T-helper 1 cell treated with Interleukin-12 subunit alpha and Interleukin-12 subunit beta and Interleukin-4 antibody, amounts not matched to agents 30 ng/mL and 1 ng/mL, for 36 hours (primary cell): ENCODE measurements at regions not wholly inside any gene's neighbourhood (a gene's known extent, or its start where the extent isn't known, plus 50 kb on each side); places are given as distances from the start of the nearest gene placed in this dataset.

Experiments used
- intact Hi-C: fragments of 100-400 bp; cut with micrococcal nuclease; formaldehyde crosslinking; loops from one replicate; pipeline ENCODE4 v1.15.1; 2024

GRCh38 chr1:39085174-39085573 lies 59.0 kb downstream of the NDUFS5 start:
- intact Hi-C loops = no loop called here

DNA sequence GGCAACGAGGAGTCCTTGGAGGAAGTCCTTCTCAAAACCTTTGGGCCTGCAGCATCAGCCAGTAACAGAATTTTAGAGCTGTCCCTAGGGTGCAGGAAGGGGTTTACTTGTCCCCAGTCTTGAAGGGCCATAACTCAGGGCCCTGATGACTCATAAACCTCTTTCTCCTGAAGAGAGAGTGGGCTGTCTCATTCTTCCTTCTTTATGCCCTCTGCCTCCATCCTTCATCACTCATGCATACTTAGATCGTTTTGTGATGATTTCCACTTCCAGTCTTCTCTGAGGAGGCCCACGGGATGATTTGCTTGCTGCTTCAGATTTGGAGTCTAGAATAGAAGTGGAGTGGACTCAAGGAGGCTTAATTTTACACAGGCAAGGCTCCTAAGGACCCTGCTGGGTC lies 60.2 kb downstream of the NDUFS5 start:
- intact Hi-C loops = no loop called here

DNA sequence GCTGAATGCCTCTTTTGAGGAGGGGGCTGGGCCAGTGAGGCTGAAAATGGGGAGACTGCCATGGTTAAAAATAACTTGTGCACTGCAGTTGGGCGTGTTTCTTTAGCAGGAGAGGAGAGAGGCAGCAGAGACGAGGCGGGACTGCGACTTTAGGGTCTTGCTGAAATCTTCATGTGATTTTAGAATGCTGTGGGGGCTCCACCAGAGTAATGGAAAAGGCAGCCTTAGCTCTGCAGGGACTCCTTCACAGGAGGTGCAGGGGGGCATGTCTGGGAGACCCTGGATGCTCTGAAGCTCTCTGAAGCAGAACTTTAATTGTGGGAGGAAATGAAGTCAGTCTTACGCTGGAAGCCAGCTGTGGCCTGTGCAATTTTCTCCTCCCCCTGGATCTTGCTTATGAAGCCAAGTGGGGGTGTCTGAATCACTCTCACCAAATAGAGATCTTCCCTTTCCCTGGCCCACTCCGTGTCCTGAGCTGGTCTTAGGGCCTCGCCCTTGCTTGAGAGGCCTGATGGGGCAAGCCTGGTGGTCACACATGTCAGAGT lies 60.8 kb downstream of the NDUFS5 start:
- intact Hi-C loops = no loop called here

- intact Hi-C loops = no loop called here
Observed at GRCh38 chr1:39087435-39087834, 61.3 kb downstream of the NDUFS5 start.

GRCh38 chr1:39088658-39089057 lies 62.5 kb downstream of the NDUFS5 start:
- intact Hi-C loops = no loop called here

GRCh38 chr1:39089931-39090521 lies 63.9 kb downstream of the NDUFS5 start:
- intact Hi-C loops = no loop called here

DNA sequence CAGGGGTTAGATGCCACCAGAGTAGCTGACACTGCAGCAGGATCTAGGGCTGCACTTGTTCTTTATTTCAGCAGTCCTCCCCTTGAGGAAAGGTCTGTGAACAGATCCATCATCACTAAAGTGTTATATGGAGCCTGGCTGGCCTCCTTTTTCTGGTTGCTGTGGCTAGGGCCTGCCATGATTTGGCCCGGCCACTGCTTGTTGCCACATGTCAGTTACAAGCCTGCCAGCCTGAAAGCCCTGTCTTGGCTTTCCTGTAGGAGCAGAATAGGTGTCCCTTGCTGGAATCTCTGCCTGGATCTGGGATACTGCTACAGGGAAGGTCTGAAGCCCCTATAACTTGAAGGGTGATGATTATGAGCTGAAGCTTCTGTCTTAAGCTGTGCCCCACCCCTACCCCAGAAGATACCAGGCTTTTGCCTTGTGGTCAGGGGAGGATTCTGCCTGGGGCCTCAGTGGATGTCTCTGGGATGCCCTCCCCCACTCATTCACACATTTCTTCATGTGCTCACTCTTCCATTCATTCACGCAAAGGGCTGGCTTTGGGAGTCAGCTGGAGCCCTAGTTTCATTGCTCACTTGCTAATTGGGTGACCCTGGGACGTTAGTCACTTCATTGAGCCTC lies 64.7 kb downstream of the NDUFS5 start:
- intact Hi-C loops = no loop called here

- intact Hi-C loops = loop anchor here (1.0 kb wide), 4 partner anchors 66 to 257 kb away; partner anchors contain the start of genes MYCBP, NDUFS5 and RRAGC
Observed at GRCh38 chr1:39091845-39092645, 65.9 kb downstream of the NDUFS5 start.

GRCh38 chr1:39094685-39095084 lies 68.5 kb downstream of the NDUFS5 start:
- intact Hi-C loops = no loop called here

GRCh38 chr1:39098546-39099250 lies 72.5 kb downstream of the NDUFS5 start:
- intact Hi-C loops = loop anchor here (1.0 to 2.0 kb wide), 7 partner anchors 85 to 622 kb away; no protein-coding TSS in a partner anchor

DNA sequence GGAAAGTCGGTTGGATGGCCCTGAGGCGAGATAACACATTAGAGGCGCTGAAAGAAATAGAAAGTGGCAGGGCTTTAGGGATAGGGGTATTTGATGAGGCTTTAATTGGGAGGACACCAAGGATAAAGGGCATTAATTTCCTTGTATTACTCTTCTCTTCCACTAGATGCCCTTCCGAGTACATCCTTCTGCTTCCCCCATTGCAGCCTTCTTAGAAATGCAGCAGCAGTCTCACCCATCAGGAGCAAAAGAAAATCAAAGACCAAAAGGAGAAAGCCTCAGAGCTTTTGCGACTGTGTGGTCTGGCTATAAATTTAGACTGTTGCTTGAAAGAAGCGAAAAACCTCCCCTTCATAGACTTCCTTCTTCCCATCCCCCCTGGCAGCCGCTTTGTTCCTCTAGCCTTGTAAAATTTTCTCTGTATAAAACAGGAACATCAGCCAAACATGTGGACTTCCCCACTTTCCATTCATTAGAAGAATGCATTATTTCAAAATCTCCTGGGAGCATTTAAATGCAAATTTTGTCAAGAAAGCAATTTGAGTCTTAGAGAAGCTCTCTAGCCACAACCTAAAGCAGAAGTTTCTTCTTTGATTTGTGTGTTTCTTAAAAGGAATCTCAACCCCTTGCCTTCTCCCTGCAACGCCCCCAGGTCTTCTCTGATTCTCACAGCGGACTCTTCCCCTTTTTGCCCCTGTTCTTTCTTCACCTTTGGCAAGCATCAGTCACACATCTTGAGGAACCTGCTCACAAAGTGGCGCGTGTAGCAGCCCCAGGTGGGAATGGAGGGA lies 76.6 kb downstream of the NDUFS5 start:
- intact Hi-C loops = loop anchor here (1.0 to 5.0 kb wide), 5 partner anchors 90 to 505 kb away; no protein-coding TSS in a partner anchor

- intact Hi-C loops = loop anchor here (5.0 kb wide), 2 partner anchors 229 to 504 kb away; no protein-coding TSS in a partner anchor
Observed at GRCh38 chr1:39103328-39104157, 77.4 kb downstream of the NDUFS5 start.

- intact Hi-C loops = loop anchor here (5.0 kb wide), 2 partner anchors 228 to 503 kb away; no protein-coding TSS in a partner anchor
Observed at GRCh38 chr1:39104158-39105060, 78.3 kb downstream of the NDUFS5 start.

DNA sequence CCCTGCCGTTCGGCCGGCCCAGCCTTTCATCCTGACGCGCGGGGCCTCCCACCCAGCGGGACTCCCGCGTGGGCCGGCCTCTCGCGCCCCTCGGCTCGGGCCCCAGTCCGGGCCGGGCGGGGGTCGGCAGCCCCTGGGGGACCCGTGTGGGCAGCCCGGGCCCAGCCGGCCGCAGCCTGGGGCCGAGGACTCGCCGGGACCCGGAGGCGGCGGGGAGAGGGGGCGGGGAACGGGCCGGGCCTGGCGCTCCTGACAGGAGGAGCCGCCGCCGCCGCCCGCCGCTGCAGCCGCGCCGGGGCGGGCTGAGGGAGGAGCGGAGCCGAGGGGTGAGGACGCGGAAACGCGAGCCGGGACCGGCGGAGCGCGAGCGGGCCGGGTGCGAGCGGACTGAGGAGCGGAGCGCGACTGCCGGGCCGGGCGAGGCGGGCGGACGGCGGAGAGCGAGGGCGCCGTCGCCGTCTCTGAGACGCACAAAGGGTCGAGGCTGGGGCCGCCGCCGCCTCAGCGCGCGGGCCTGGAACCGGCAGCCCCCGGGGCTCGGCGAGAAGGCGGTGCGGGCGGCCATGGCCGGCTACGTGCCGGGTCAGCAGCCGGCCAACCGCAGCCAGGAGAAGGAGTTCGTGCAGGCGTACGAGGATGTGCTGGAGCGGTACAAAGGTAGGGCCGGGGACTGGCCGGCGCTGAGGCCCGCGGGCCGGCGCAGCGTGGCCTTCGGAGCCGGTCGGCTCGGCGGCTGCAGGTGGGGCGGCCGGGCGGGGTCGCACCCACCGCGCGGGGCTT lies 79.1 kb downstream of the NDUFS5 start:
- intact Hi-C loops = no loop called here

- intact Hi-C loops = no loop called here
Observed at GRCh38 chr1:39105841-39106765, 80.0 kb downstream of the NDUFS5 start.

GRCh38 chr1:39106801-39107327 lies 80.7 kb downstream of the NDUFS5 start:
- intact Hi-C loops = no loop called here
